K562 (cell line): ENCODE measurements at regions not wholly inside any gene's neighbourhood (a gene's known extent, or its start where the extent isn't known, plus 50 kb on each side); places are given as distances from the start of the nearest gene placed in this dataset.

Experiments
- ATAC-seq: fragments of 200-7000 bp; cut with Tn5 transposase; 3 replicates; pipeline ENCODE4 v1.9.1; 2020; ENCODE audit warnings: moderate library complexity
- BruUV-seq: library from RNA; stranded (reverse); fragments of 400-500 nt; replicated peaks from 2 replicates; lab custom pipeline; 2021; lab: Mats Ljungman, UMichigan
- CTCF ChIA-PET: fragments of 300-600 bp; formaldehyde crosslinking; extraction: SDS; loops from one replicate; lab custom pipeline; 2021; ENCODE audit warnings: low intra/inter-chr PET ratio; lab: Yijun Ruan, JAX
- POLR2A ChIA-PET: fragments of 300-600, 350-650 bp; sonication (Branson Sonifier 250); formaldehyde crosslinking; extraction: SDS; loops from one replicate; lab custom pipeline; 2021; ENCODE audit warnings: antibody characterized with exemption, inconsistent platforms; lab: Yijun Ruan, JAX
- DNase-seq, 4 experiments: peaks; one replicate each; pipeline versions ENCODE4 v3.0.0 to v3.0.0-alpha.2; 2011 to 2018; ENCODE audit warnings: low spot score in 3 of 4, mixed read lengths in 3 of 4; ENCODE audit errors: extremely low read depth in 1 of 4
- FAIRE-seq: peaks from 2 replicates; lab custom pipeline; 2011; peaks lifted over from hg19 to GRCh38; lab: Jason Lieb, UNC
- H2AFZ ChIP-seq: 2 replicates; pipeline ENCODE4 v1.6.0; 2011; ENCODE audit warnings: low read depth, low read length, control low read depth, inconsistent platforms
- H3K27ac ChIP-seq: fragments of 200-600 bp; 3 replicates; pipeline ENCODE4 v1.8.0; 2011; ENCODE audit warnings: low read depth, mild to moderate bottlenecking, control low read depth, inconsistent platforms, low read length, moderate library complexity, mixed read lengths; ENCODE audit errors: extremely low read depth
- H3K27me3 ChIP-seq, 2 experiments: fragments of 300-600 bp in 1 of 2; 2 replicates in 1 of 2; 3 replicates in 1 of 2; pipeline versions ENCODE4 v1.6.0 to v1.8.0; 2011; ENCODE audit warnings: inconsistent platforms in 2 of 2, low read length in 2 of 2, mild to moderate bottlenecking in 1 of 2, mixed read lengths in 1 of 2, moderate library complexity in 1 of 2; ENCODE audit not compliant: control insufficient read depth in 2 of 2, insufficient read depth in 2 of 2
- H3K36me3 ChIP-seq: fragments of 300-600 bp; 3 replicates; pipeline ENCODE4 v1.8.0; 2011; ENCODE audit warnings: mild to moderate bottlenecking, low read length, inconsistent platforms; ENCODE audit not compliant: control insufficient read depth, insufficient read depth
- H3K4me1 ChIP-seq, 2 experiments: fragments of 200-600 bp in 1 of 2; replicated peaks in 1 of 2; 2 replicates in 1 of 2; 3 replicates in 1 of 2; pipeline versions ENCODE4 v1.5.1 to v1.8.0; 2011; ENCODE audit warnings: inconsistent platforms in 2 of 2, low read length in 2 of 2, mild to moderate bottlenecking in 1 of 2, mixed read lengths in 1 of 2, moderate library complexity in 1 of 2; ENCODE audit not compliant: control insufficient read depth in 2 of 2, insufficient read depth in 2 of 2
- H3K4me2 ChIP-seq: 2 replicates; pipeline ENCODE4 v1.6.1; 2011; ENCODE audit warnings: low read length, control low read depth, inconsistent platforms, mixed read lengths; ENCODE audit not compliant: insufficient read depth
- H3K4me3 ChIP-seq: fragments of 200-600 bp; sonication (generic), shearing (Covaris generic); 2 replicates; pipeline ENCODE4 v1.5.1; 2016; ENCODE audit warnings: control low read depth, inconsistent platforms
- H3K79me2 ChIP-seq: fragments of 200-600 bp; 3 replicates; pipeline ENCODE4 v1.8.0; 2011; ENCODE audit warnings: low read length, inconsistent platforms; ENCODE audit not compliant: control insufficient read depth, insufficient read depth
- H3K9ac ChIP-seq, 2 experiments: 2 replicates each; pipeline versions ENCODE4 v1.6.0 to v1.6.1; 2011; ENCODE audit warnings: low read depth in 2 of 2, low read length in 2 of 2, control low read depth in 1 of 2, inconsistent platforms in 1 of 2, mild to moderate bottlenecking in 1 of 2, mixed read lengths in 1 of 2; ENCODE audit not compliant: insufficient read depth in 1 of 2
- H3K9me1 ChIP-seq: one replicate; pipeline ENCODE4 v1.6.0; 2011; ENCODE audit warnings: inconsistent platforms, mild to moderate bottlenecking, low read length, moderate library complexity; ENCODE audit not compliant: control insufficient read depth, insufficient read depth
- H3K9me3 ChIP-seq: replicated peaks from 2 replicates; pipeline ENCODE4 v1.5.1; 2011; ENCODE audit warnings: low read depth, low read length, inconsistent platforms; ENCODE audit not compliant: control insufficient read depth, insufficient read depth
- H4K20me1 ChIP-seq: replicated peaks from 2 replicates; pipeline ENCODE4 v1.6.1; 2011; ENCODE audit warnings: low read length, inconsistent platforms, mixed read lengths; ENCODE audit not compliant: control insufficient read depth, insufficient read depth
- CAMTA2 ChIP-seq: fragments of 250-450 bp; sonication (Bioruptor Pico); conservative IDR thresholded peaks from 2 replicates; pipeline ENCODE4 v1.5.1; 2022
- MYC ChIP-seq, 2 experiments: fragments of 250-450 bp in 1 of 2; sonication (Bioruptor Pico) in 1 of 2; IDR thresholded peaks; 2 replicates each; pipeline versions ENCODE4 v1.5.1 to v1.6.1; 2012 to 2021; ENCODE audit warnings: low read depth in 2 of 2, borderline replicate concordance in 1 of 2, improper control_type of control experiment in 1 of 2, low read length in 1 of 2, mild to moderate bottlenecking in 1 of 2, moderate library complexity in 1 of 2
- RAD51 ChIP-seq: fragments of 450-650 bp; IDR thresholded peaks from 2 replicates; pipeline ENCODE4 v1.7.1; 2016; ENCODE audit warnings: low read depth, mild to moderate bottlenecking, borderline replicate concordance
- in situ Hi-C: fragments of 300-500 bp; cut with MboI; formaldehyde crosslinking; loops from 4 replicates; pipeline ENCODE4 v1.15.0; 2018; ENCODE audit warnings: inconsistent platforms, mixed read lengths
- intact Hi-C: fragments of 100-400 bp; cut with micrococcal nuclease; formaldehyde crosslinking; loops from 2 replicates; pipeline ENCODE4 v1.14.2; 2022
- TF ChIP-seq, protein P1 (sequence below), 2 experiments: fragments of 450-650 bp in 1 of 2; IDR thresholded peaks; 2 replicates each; pipeline ENCODE4 v1.6.1; 2011 to 2017; ENCODE audit warnings: low read depth in 2 of 2, antibody characterized with exemption in 1 of 2, borderline replicate concordance in 1 of 2, low read length in 1 of 2, mild to moderate bottlenecking in 1 of 2, mixed read lengths in 1 of 2; ENCODE audit not compliant: control insufficient read depth in 1 of 2

GRCh38 chr2:145344076-145344724, 824.3 kb upstream of the ZEB2 start:
- no peaks in the 10 kb centered on the region for H4K20me1 ChIP-seq
- DNase-seq (no peak), FAIRE-seq (no peak), ATAC-seq (no peak)
- BruUV-seq: no TSS peak
- no peaks in the 10 kb centered on the region for H3K27me3 ChIP-seq
- TF ChIP-seq, protein P1, sequence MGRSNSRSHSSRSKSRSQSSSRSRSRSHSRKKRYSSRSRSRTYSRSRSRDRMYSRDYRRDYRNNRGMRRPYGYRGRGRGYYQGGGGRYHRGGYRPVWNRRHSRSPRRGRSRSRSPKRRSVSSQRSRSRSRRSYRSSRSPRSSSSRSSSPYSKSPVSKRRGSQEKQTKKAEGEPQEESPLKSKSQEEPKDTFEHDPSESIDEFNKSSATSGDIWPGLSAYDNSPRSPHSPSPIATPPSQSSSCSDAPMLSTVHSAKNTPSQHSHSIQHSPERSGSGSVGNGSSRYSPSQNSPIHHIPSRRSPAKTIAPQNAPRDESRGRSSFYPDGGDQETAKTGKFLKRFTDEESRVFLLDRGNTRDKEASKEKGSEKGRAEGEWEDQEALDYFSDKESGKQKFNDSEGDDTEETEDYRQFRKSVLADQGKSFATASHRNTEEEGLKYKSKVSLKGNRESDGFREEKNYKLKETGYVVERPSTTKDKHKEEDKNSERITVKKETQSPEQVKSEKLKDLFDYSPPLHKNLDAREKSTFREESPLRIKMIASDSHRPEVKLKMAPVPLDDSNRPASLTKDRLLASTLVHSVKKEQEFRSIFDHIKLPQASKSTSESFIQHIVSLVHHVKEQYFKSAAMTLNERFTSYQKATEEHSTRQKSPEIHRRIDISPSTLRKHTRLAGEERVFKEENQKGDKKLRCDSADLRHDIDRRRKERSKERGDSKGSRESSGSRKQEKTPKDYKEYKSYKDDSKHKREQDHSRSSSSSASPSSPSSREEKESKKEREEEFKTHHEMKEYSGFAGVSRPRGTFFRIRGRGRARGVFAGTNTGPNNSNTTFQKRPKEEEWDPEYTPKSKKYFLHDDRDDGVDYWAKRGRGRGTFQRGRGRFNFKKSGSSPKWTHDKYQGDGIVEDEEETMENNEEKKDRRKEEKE (IDR thresholded peaks at IDR 0.05; ENCODE audit: borderline replicate concordance in 1 of 2, control insufficient read depth in 1 of 2, low read depth in 2 of 2, low read length in 1 of 2): 0 out of 4 replicates have a peak, but pooled peaks of 1 of the 2 experiments have one; percentile 9
- TF ChIP-seq CAMTA2 (CRISPR knock-in tag) (no peak), RAD51 (no peak), MYC (IDR thresholded peaks at IDR 0.05; ENCODE audit: low read depth, low read length) (no peak), MYC (CRISPR knock-in tag; IDR thresholded peaks at IDR 0.05; ENCODE audit: borderline replicate concordance, low read depth) (no peak)
- no peak overlapping the region for H3K4me2 ChIP-seq
- H3K9me3 ChIP-seq: no peaks in the 10 kb centered on the region
- CTCF ChIA-PET: no interaction called here
- in situ Hi-C loops (no loop called here), intact Hi-C loops (no loop called here)
- H3K36me3 ChIP-seq: no peaks in the 10 kb centered on the region
- H3K27ac ChIP-seq: no peak overlapping the region
- H3K4me1 ChIP-seq: no peaks in the 10 kb centered on the region
- POLR2A ChIA-PET: interaction anchor here (1.2 kb wide), 1 partner anchor 25 kb away, joined by 3 read pairs; no protein-coding TSS in a partner anchor
- H3K9ac ChIP-seq: no peak overlapping the region
- no peaks in the 10 kb centered on the region for H3K9me1 ChIP-seq
- H3K4me3 ChIP-seq: no peak overlapping the region
- no peaks in the 10 kb centered on the region for H3K79me2 ChIP-seq
- H2AFZ ChIP-seq: peak overlapping the region; percentile 38; the same call in 1 of the 2 replicates
